Hippocampal formation (tissue), 2 donors: ENCODE measurements at regions not wholly inside any gene's neighbourhood (a gene's known extent, or its start where the extent isn't known, plus 50 kb on each side); places are given as distances from the start of the nearest gene placed in this dataset.

Experiments
- DNase-seq, 2 donors: peaks; one replicate each; lab custom pipeline; 2025; lab: John Stamatoyannopoulos, UW

- DNase-seq: no peak
These were observed 645.0 kb downstream of the PTPRC start for GRCh38 chr1:199283794-199284193.

- no peak for DNase-seq
These were observed 648.4 kb downstream of the PTPRC start for GRCh38 chr1:199287206-199287605.

- no peak for DNase-seq
These were observed 648.8 kb downstream of the PTPRC start for GRCh38 chr1:199287647-199288046.

- no peak for DNase-seq
These were observed 651.3 kb downstream of the PTPRC start for GRCh38 chr1:199290186-199290585.

GRCh38 chr1:199291022-199291740, 652.3 kb downstream of the PTPRC start:
- no peak for DNase-seq

GRCh38 chr1:199292896-199293295, 654.1 kb downstream of the PTPRC start:
- no peak for DNase-seq

- no peak for DNase-seq
These were observed 656.3 kb downstream of the PTPRC start for GRCh38 chr1:199295107-199295506.

GRCh38 chr1:199297174-199297573, 658.3 kb downstream of the PTPRC start:
- no peak for DNase-seq

- no peak for DNase-seq
These were observed 659.0 kb downstream of the PTPRC start for GRCh38 chr1:199297887-199298286.

GRCh38 chr1:199298825-199299224, 660.0 kb downstream of the PTPRC start:
- DNase-seq: no peak

GRCh38 chr1:199301472-199302217, 662.8 kb downstream of the PTPRC start:
- DNase-seq: no peak

GRCh38 chr1:199302554-199302953, 663.7 kb downstream of the PTPRC start:
- DNase-seq: no peak

GRCh38 chr1:199303035-199303434, 664.2 kb downstream of the PTPRC start:
- no peak for DNase-seq

- no peak for DNase-seq
These were observed 666.2 kb downstream of the PTPRC start for GRCh38 chr1:199305053-199305452.

GRCh38 chr1:199307496-199308264, 668.8 kb downstream of the PTPRC start:
- no peak for DNase-seq

GRCh38 chr1:199308349-199308846, 669.6 kb downstream of the PTPRC start:
- no peak for DNase-seq

GRCh38 chr1:199310708-199311107, 671.9 kb downstream of the PTPRC start:
- DNase-seq: no peak

GRCh38 chr1:199311478-199312262, 672.8 kb downstream of the PTPRC start:
- DNase-seq: no peak

- DNase-seq: no peak
These were observed 673.8 kb downstream of the PTPRC start for GRCh38 chr1:199312626-199313025.

- no peak for DNase-seq
These were observed 674.6 kb downstream of the PTPRC start for GRCh38 chr1:199313444-199313843.

- DNase-seq: no peak
These were observed 680.5 kb downstream of the PTPRC start for GRCh38 chr1:199319341-199319740.

GRCh38 chr1:199322278-199322677, 683.4 kb downstream of the PTPRC start:
- DNase-seq: no peak
